ENCODE measurements at regions not wholly inside any gene's neighbourhood (a gene's known extent, or its start where the extent isn't known, plus 50 kb on each side); places are given as distances from the start of the nearest gene placed in this dataset.

- H3K27ac ChIP-seq (ENCODE audit: low read depth in 2 of 2, low read length in 1 of 2), result no peak overlapping the region
- no peaks in the 10 kb centered on the region for H3K36me3 ChIP-seq (ENCODE audit: control insufficient read depth in 2 of 2, insufficient read depth in 2 of 2, low read length in 1 of 2)
- H3K27me3 ChIP-seq (ENCODE audit: control insufficient read depth in 1 of 2, insufficient read depth in 2 of 2, low read length in 2 of 2), result no peaks in the 10 kb centered on the region
- no peaks in the 10 kb centered on the region for H3K4me1 ChIP-seq (ENCODE audit: control insufficient read depth in 2 of 2, insufficient read depth in 2 of 2, low read length in 1 of 2)
- H3K4me3 ChIP-seq (ENCODE audit: low read depth in 1 of 2, low read length in 2 of 2), result no peak overlapping the region
- no peaks in the 10 kb centered on the region for H3K9me3 ChIP-seq (ENCODE audit: control insufficient read depth in 2 of 2, insufficient read depth in 1 of 2, low read depth in 1 of 2, low read length in 1 of 2)
Observed at GRCh38 chr5:68504306-68504705, 288.8 kb downstream of the PIK3R1 start.

- H3K36me3 ChIP-seq (ENCODE audit: control insufficient read depth in 2 of 2, insufficient read depth in 2 of 2, low read length in 1 of 2), result no peaks in the 10 kb centered on the region
- WGBS, 2 donors, result 22 to 26% methylated on average over 2 of the region's 2 CpGs
- H3K4me1 ChIP-seq (ENCODE audit: control insufficient read depth in 2 of 2, insufficient read depth in 2 of 2, low read length in 1 of 2), result no peaks in the 10 kb centered on the region
- H3K4me3 ChIP-seq (ENCODE audit: low read depth in 1 of 2, low read length in 2 of 2), result no peak overlapping the region
- no peaks in the 10 kb centered on the region for H3K27me3 ChIP-seq (ENCODE audit: control insufficient read depth in 1 of 2, insufficient read depth in 2 of 2, low read length in 2 of 2)
- H3K9me3 ChIP-seq (ENCODE audit: control insufficient read depth in 2 of 2, insufficient read depth in 1 of 2, low read depth in 1 of 2, low read length in 1 of 2), result no peaks in the 10 kb centered on the region
- no peak overlapping the region for H3K27ac ChIP-seq (ENCODE audit: low read depth in 2 of 2, low read length in 1 of 2)
Observed at GRCh38 chr5:68505917-68506860, 290.6 kb downstream of the PIK3R1 start.

- H3K27ac ChIP-seq (ENCODE audit: low read depth in 2 of 2, low read length in 1 of 2), result no peak overlapping the region
- no peaks in the 10 kb centered on the region for H3K27me3 ChIP-seq (ENCODE audit: control insufficient read depth in 1 of 2, insufficient read depth in 2 of 2, low read length in 2 of 2)
- no peak overlapping the region for H3K4me3 ChIP-seq (ENCODE audit: low read depth in 1 of 2, low read length in 2 of 2)
- H3K36me3 ChIP-seq (ENCODE audit: control insufficient read depth in 2 of 2, insufficient read depth in 2 of 2, low read length in 1 of 2), result no peaks in the 10 kb centered on the region
- no peaks in the 10 kb centered on the region for H3K4me1 ChIP-seq (ENCODE audit: control insufficient read depth in 2 of 2, insufficient read depth in 2 of 2, low read length in 1 of 2)
- no peaks in the 10 kb centered on the region for H3K9me3 ChIP-seq (ENCODE audit: control insufficient read depth in 2 of 2, insufficient read depth in 1 of 2, low read depth in 1 of 2, low read length in 1 of 2)
- 85 to 91% methylated on average over 4 of the region's 4 CpGs for WGBS, 2 donors
Observed at GRCh38 chr5:68515514-68515913, 300.0 kb downstream of the PIK3R1 start.

- Histone ChIP-seq H3K4me1 (ENCODE audit: control insufficient read depth in 2 of 2, insufficient read depth in 2 of 2, low read length in 1 of 2) (no peaks in the 10 kb centered on the region), H3K27me3 (ENCODE audit: control insufficient read depth in 1 of 2, insufficient read depth in 2 of 2, low read length in 2 of 2) (no peaks in the 10 kb centered on the region), H3K9me3 (ENCODE audit: control insufficient read depth in 2 of 2, insufficient read depth in 1 of 2, low read depth in 1 of 2, low read length in 1 of 2) (no peaks in the 10 kb centered on the region), H3K27ac (ENCODE audit: low read depth in 2 of 2, low read length in 1 of 2) (no peak overlapping the region), H3K36me3 (ENCODE audit: control insufficient read depth in 2 of 2, insufficient read depth in 2 of 2, low read length in 1 of 2) (no peaks in the 10 kb centered on the region), H3K4me3 (ENCODE audit: low read depth in 1 of 2, low read length in 2 of 2) (no peak overlapping the region)
- 87 to 89% methylated on average over 4 of the region's 4 CpGs for WGBS, 2 donors
Observed at GRCh38 chr5:68518286-68518685, 302.7 kb downstream of the PIK3R1 start.

DNA sequence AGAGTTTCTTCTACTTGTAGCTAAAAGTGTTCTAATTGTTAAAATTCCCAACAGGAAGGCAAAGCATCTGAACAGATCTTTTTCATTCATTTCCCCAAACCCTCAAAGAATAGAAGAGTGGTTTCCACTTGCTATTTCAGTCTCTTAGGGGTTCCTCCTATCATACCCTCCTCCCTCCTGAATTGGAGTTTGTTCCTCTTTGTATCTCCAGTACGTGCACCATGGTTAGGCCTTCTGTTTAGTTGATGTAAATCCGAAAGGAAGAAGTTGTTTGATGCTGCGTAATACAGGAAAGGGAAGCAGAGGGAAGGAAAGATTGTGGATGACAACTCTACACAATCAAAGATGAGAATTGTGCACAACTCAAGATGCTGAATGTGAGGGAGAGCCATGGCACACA lies 303.6 kb downstream of the PIK3R1 start:
- Histone ChIP-seq H3K9me3 (ENCODE audit: control insufficient read depth in 2 of 2, insufficient read depth in 1 of 2, low read depth in 1 of 2, low read length in 1 of 2) (no peaks in the 10 kb centered on the region), H3K4me3 (ENCODE audit: low read depth in 1 of 2, low read length in 2 of 2) (no peak overlapping the region), H3K4me1 (ENCODE audit: control insufficient read depth in 2 of 2, insufficient read depth in 2 of 2, low read length in 1 of 2) (no peaks in the 10 kb centered on the region), H3K36me3 (ENCODE audit: control insufficient read depth in 2 of 2, insufficient read depth in 2 of 2, low read length in 1 of 2) (no peaks in the 10 kb centered on the region), H3K27ac (ENCODE audit: low read depth in 2 of 2, low read length in 1 of 2) (no peak overlapping the region), H3K27me3 (ENCODE audit: control insufficient read depth in 1 of 2, insufficient read depth in 2 of 2, low read length in 2 of 2) (no peaks in the 10 kb centered on the region)
- 74 to 84% methylated on average over 3 of the region's 3 CpGs for WGBS, 2 donors

GRCh38 chr5:68521776-68522175 lies 306.2 kb downstream of the PIK3R1 start:
- Histone ChIP-seq H3K4me3 (ENCODE audit: low read depth in 1 of 2, low read length in 2 of 2) (no peak overlapping the region), H3K27ac (ENCODE audit: low read depth in 2 of 2, low read length in 1 of 2) (no peak overlapping the region), H3K4me1 (ENCODE audit: control insufficient read depth in 2 of 2, insufficient read depth in 2 of 2, low read length in 1 of 2) (no peaks in the 10 kb centered on the region), H3K9me3 (ENCODE audit: control insufficient read depth in 2 of 2, insufficient read depth in 1 of 2, low read depth in 1 of 2, low read length in 1 of 2) (no peaks in the 10 kb centered on the region), H3K36me3 (ENCODE audit: control insufficient read depth in 2 of 2, insufficient read depth in 2 of 2, low read length in 1 of 2) (no peaks in the 10 kb centered on the region), H3K27me3 (ENCODE audit: control insufficient read depth in 1 of 2, insufficient read depth in 2 of 2, low read length in 2 of 2) (no peaks in the 10 kb centered on the region)
- 44 to 46% methylated on average over 1 of the region's 1 CpG for WGBS, 2 donors

- H3K4me1 ChIP-seq (ENCODE audit: control insufficient read depth in 2 of 2, insufficient read depth in 2 of 2, low read length in 1 of 2), result no peaks in the 10 kb centered on the region
- H3K9me3 ChIP-seq (ENCODE audit: control insufficient read depth in 2 of 2, insufficient read depth in 1 of 2, low read depth in 1 of 2, low read length in 1 of 2), result no peaks in the 10 kb centered on the region
- no peak overlapping the region for H3K27ac ChIP-seq (ENCODE audit: low read depth in 2 of 2, low read length in 1 of 2)
- no peak overlapping the region for H3K4me3 ChIP-seq (ENCODE audit: low read depth in 1 of 2, low read length in 2 of 2)
- H3K27me3 ChIP-seq (ENCODE audit: control insufficient read depth in 1 of 2, insufficient read depth in 2 of 2, low read length in 2 of 2), result no peaks in the 10 kb centered on the region
- no peaks in the 10 kb centered on the region for H3K36me3 ChIP-seq (ENCODE audit: control insufficient read depth in 2 of 2, insufficient read depth in 2 of 2, low read length in 1 of 2)
- WGBS, 2 donors, result 90 to 95% methylated on average over 4 of the region's 4 CpGs
Observed at GRCh38 chr5:68522863-68523262, 307.3 kb downstream of the PIK3R1 start.

DNA sequence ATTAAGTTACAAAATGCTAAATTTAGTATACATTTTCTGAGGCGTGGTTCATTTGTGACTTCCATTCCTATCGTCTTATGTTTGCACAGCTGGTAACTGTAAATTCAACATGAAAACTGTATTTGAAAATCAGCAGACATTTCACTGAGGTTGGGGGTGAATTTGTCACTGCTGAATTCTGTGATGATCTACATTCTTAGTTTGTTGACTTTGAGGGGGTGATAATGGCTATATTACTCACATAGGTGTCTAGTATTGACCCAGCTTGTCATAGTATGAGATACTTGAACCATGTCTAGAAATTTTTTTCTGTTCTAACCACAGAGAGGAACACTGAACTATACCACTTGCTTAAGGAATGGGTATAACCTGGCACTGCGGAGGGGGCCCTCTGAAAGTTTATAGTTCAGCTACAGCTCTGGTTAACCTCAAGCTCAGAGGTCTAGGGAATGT lies 313.3 kb downstream of the PIK3R1 start:
- 81 to 86% methylated on average over 3 of the region's 3 CpGs for WGBS, 2 donors
- H3K4me3 ChIP-seq (ENCODE audit: low read depth in 1 of 2, low read length in 2 of 2), result no peak overlapping the region
- H3K27me3 ChIP-seq (ENCODE audit: control insufficient read depth in 1 of 2, insufficient read depth in 2 of 2, low read length in 2 of 2), result no peaks in the 10 kb centered on the region
- H3K27ac ChIP-seq (ENCODE audit: low read depth in 2 of 2, low read length in 1 of 2), result no peak overlapping the region
- H3K9me3 ChIP-seq (ENCODE audit: control insufficient read depth in 2 of 2, insufficient read depth in 1 of 2, low read depth in 1 of 2, low read length in 1 of 2), result no peaks in the 10 kb centered on the region
- H3K4me1 ChIP-seq (ENCODE audit: control insufficient read depth in 2 of 2, insufficient read depth in 2 of 2, low read length in 1 of 2), result no peaks in the 10 kb centered on the region
- no peaks in the 10 kb centered on the region for H3K36me3 ChIP-seq (ENCODE audit: control insufficient read depth in 2 of 2, insufficient read depth in 2 of 2, low read length in 1 of 2)

DNA sequence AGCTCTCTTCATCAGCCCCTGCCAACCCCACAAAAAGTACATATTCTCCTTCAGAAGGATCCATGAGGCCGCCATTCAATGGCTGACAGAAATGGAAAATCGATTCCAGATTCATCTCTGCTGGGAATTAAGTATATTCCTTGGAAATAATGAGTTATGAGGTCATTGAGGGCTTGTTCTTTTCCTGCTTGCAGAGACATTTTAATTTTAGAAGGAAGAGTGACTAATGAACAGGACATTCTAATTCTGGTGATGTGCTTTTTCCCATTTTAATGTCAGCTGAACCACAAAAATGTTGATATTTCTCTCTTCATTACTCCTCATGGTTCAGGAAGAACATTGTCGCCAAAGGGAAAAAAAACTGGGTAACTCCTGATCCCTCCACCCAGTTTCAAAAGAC lies 314.0 kb downstream of the PIK3R1 start:
- Histone ChIP-seq H3K9me3 (ENCODE audit: control insufficient read depth in 2 of 2, insufficient read depth in 1 of 2, low read depth in 1 of 2, low read length in 1 of 2) (no peaks in the 10 kb centered on the region), H3K36me3 (ENCODE audit: control insufficient read depth in 2 of 2, insufficient read depth in 2 of 2, low read length in 1 of 2) (no peaks in the 10 kb centered on the region), H3K27ac (ENCODE audit: low read depth in 2 of 2, low read length in 1 of 2) (no peak overlapping the region), H3K4me1 (ENCODE audit: control insufficient read depth in 2 of 2, insufficient read depth in 2 of 2, low read length in 1 of 2) (peaks cover 0 to 3% of the 10 kb centered on the region in 2 donors), H3K27me3 (ENCODE audit: control insufficient read depth in 1 of 2, insufficient read depth in 2 of 2, low read length in 2 of 2) (no peaks in the 10 kb centered on the region), H3K4me3 (ENCODE audit: low read depth in 1 of 2, low read length in 2 of 2) (no peak overlapping the region)
- WGBS, 2 donors, result 77 to 80% methylated on average over 3 of the region's 3 CpGs

GRCh38 chr5:68531970-68532369 lies 316.4 kb downstream of the PIK3R1 start:
- no peaks in the 10 kb centered on the region for H3K36me3 ChIP-seq (ENCODE audit: control insufficient read depth in 2 of 2, insufficient read depth in 2 of 2, low read length in 1 of 2)
- 86 to 87% methylated on average over 4 of the region's 4 CpGs for WGBS, 2 donors

More at GRCh38 chr5:68531970-68532369, 316.4 kb downstream of the PIK3R1 start:
- no peak overlapping the region for H3K4me3 ChIP-seq (ENCODE audit: low read depth in 1 of 2, low read length in 2 of 2)
- no peaks in the 10 kb centered on the region for H3K9me3 ChIP-seq (ENCODE audit: control insufficient read depth in 2 of 2, insufficient read depth in 1 of 2, low read depth in 1 of 2, low read length in 1 of 2)
- no peak overlapping the region for H3K27ac ChIP-seq (ENCODE audit: low read depth in 2 of 2, low read length in 1 of 2)
- H3K27me3 ChIP-seq (ENCODE audit: control insufficient read depth in 1 of 2, insufficient read depth in 2 of 2, low read length in 2 of 2), result no peaks in the 10 kb centered on the region
- peaks cover 0 to 4% of the 10 kb centered on the region in 2 donors for H3K4me1 ChIP-seq (ENCODE audit: control insufficient read depth in 2 of 2, insufficient read depth in 2 of 2, low read length in 1 of 2)

Data from esophagus (tissue), 2 donors.